ENCODE measurements at regions not wholly inside any gene's neighbourhood (a gene's known extent, or its start where the extent isn't known, plus 50 kb on each side); places are given as distances from the start of the nearest gene placed in this dataset.
A peak's percentile ranks its signal among the peaks of the same experiment; 100 is the strongest.

DNA sequence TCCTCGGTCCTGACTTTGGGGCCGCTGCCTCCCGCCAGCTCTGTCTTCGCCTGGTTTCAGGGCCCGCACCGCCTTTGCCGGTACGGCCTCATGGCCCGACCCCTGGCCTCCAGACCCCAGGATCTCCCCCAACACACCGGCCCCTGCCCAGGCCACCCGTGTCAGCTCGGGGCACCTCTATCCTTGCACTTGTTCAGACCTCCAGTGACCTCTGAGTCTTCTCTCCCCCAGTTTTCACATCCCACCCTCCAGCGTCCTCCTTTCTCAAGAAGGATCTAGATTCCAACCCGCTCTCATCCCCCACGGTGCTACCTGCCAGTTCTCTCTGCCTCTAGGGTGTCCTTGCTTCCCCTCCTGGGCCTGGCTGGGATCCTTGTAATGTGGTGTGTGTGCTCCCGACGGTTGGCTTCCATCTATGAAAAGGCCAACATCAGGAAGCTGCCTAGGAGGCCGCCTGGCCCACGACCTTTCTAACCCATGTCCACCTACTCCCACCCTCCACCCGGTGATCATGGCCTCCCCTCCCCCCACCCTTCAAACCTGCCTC is 61.1 kb downstream of the SPATA31C2 start:
- no peak for DNase-seq (ENCODE audit: low read depth)
- peak overlapping the region; percentile 65 for H3K4me3 ChIP-seq (ENCODE audit: low read depth, low read length)
- no peak for TF ChIP-seq CTCF (conservative IDR thresholded peaks at IDR 0.05; ENCODE audit: low read depth, low read length)

- no peak for TF ChIP-seq CTCF (conservative IDR thresholded peaks at IDR 0.05; ENCODE audit: low read depth, low read length)
- H3K4me3 ChIP-seq (ENCODE audit: low read depth, low read length), result peak overlapping the region; percentile 65
- DNase-seq (ENCODE audit: low read depth), result peak; percentile 48
Measured at GRCh38 chr9:88076286-88077070, 61.8 kb downstream of the SPATA31C2 start.

GRCh38 chr9:88075966-88076285 is 62.3 kb downstream of the SPATA31C2 start:
- TF ChIP-seq CTCF (conservative IDR thresholded peaks at IDR 0.05; ENCODE audit: low read depth, low read length), result no peak
- peak overlapping the region; percentile 65 for H3K4me3 ChIP-seq (ENCODE audit: low read depth, low read length)
- no peak for DNase-seq (ENCODE audit: low read depth)

DNA sequence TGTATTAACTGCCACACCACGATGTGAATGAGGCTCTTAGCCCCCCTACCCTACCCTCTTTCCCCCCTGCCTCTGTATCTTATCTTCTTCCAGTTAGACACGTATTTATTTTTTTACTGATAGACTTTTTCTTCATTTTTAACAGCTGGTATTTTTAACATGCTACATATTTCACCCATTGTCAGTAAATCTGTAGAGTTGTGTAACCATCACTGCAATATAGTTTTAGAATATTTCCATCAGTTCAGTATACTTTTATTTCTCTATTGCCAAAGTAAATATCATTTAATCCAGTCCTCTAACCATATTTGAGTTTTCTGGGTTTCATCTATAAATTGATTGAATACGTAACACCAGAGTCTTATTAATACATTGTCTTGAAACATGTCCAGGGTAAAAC is 62.8 kb downstream of the SPATA31C2 start:
- TF ChIP-seq CTCF (conservative IDR thresholded peaks at IDR 0.05; ENCODE audit: low read depth, low read length), result no peak
- peak overlapping the region; percentile 65 for H3K4me3 ChIP-seq (ENCODE audit: low read depth, low read length)
- no peak for DNase-seq (ENCODE audit: low read depth)

DNA sequence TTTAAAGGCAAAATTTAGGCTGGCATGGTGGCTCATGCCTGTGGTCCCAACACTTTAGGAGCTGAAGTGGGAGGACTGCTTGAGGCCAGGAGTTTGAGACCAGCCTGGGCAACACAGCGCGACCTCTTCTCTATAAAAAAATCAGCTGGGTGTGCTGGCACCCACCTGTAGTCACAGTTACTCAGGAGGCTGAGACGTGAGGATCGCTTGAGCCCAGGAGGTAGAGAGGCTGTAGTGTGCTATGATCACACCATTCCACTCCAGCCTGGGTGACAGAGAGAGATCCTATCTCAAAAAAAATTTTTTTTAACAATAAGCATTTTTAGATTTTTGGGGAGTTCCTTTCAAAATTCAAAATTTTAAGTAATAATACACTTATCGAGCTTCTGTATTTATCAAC is 63.3 kb downstream of the SPATA31C2 start:
- no peak overlapping the region for H3K4me3 ChIP-seq (ENCODE audit: low read depth, low read length)
- DNase-seq (ENCODE audit: low read depth), result no peak
- no peak for TF ChIP-seq CTCF (conservative IDR thresholded peaks at IDR 0.05; ENCODE audit: low read depth, low read length)

DNA sequence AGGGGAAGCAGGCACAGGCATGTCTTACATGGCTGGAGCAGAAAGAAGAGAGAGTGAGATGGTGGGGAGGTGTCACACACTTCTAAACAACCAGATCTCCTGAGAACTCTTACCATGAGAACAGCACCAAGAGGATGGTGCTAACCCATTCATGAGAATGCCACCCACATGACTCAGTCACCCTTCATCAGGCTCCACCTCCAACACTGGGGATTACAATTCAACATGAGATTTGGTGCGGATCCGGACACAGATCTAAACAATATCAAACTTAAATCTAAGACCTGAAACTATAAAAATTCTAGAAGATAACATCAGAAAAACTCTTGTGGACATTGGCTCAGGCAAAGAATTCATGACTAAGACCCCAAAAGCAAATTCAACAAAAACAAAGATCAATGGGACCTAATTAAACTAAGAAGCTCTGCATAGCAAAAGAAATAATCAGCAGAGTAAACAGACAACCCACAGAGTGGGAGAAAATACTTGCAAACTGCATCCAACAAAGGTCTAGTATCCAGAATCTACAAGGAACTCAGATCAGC is 65.4 kb downstream of the SPATA31C2 start:
- TF ChIP-seq CTCF (conservative IDR thresholded peaks at IDR 0.05; ENCODE audit: low read depth, low read length), result no peak
- no peak overlapping the region for H3K4me3 ChIP-seq (ENCODE audit: low read depth, low read length)
- no peak for DNase-seq (ENCODE audit: low read depth)

GRCh38 chr9:88071331-88071730 is 66.9 kb downstream of the SPATA31C2 start:
- no peak for TF ChIP-seq CTCF (conservative IDR thresholded peaks at IDR 0.05; ENCODE audit: low read depth, low read length)
- no peak for DNase-seq (ENCODE audit: low read depth)
- no peak overlapping the region for H3K4me3 ChIP-seq (ENCODE audit: low read depth, low read length)

Data from epithelial cell of proximal tubule (primary cell).